HT-29 (cell line): ENCODE measurements at regions not wholly inside any gene's neighbourhood (a gene's known extent, or its start where the extent isn't known, plus 50 kb on each side); places are given as distances from the start of the nearest gene placed in this dataset.
"Not testable (repeated sequence)": the region's sequence is repeated elsewhere in the genome, so short reads cannot be mapped to it uniquely, and the experiment has no call there.

Experiments
- DNase-seq: peaks from one replicate; pipeline ENCODE4 v3.0.0-alpha.2; 2015; ENCODE audit warnings: low spot score

DNA sequence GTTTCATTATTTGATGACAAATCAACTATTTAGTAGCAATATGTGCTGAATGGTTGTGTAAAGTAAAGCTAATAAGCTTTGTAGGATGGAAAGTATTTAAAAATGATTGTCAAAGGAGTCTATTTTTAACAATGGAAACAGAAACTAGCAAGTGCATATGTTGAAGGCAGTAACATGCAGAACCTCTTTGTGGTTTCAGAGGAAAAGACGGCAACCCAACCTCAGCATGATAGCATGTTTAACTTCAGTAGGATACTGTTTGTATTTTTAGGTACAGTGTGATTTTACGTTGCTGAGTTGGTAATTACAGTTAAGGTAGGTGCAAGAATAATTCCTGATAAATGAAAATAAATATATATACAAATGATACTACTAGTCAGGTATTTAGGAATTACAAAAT is 545.4 kb downstream of the CDY1 start:
- not testable (repeated sequence) for DNase-seq

DNA sequence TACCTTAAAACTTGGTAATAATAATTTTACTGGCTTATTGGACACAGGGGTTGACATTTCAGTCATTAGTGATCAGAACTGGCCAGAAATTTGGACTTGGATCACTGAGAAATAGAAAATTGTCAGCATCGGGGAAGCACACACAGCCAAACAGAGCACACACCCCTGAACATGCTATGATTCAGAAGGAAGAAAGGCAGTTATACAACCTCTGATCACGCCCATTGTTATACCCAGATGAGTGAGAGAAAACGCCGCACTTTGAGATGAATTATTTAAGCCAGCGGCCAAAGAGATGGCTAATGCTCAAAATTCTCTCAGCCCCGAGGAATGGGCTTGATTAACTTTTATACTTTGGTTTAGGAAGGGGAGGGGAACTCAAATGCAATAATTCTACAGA is 557.4 kb downstream of the CDY1 start:
- DNase-seq: not testable (repeated sequence)

DNA sequence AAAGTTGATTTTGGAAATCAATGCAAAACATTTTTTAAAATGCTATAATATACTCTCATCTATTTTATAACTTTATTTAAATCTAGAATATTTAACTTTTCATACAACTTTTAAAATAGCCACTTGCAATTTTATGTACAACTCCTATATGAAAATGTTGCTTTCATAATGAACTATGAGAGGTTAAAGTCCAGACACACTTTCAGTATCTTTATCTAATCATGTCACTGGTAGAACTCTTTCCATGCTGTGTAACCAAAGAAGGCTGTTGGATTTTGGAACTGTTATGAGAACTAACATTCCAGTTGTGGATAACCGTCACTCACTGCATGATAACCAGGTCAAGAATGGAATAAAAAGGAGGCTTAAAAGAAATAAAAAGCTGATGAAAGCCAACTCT is 603.1 kb downstream of the CDY1 start:
- not testable (repeated sequence) for DNase-seq

DNA sequence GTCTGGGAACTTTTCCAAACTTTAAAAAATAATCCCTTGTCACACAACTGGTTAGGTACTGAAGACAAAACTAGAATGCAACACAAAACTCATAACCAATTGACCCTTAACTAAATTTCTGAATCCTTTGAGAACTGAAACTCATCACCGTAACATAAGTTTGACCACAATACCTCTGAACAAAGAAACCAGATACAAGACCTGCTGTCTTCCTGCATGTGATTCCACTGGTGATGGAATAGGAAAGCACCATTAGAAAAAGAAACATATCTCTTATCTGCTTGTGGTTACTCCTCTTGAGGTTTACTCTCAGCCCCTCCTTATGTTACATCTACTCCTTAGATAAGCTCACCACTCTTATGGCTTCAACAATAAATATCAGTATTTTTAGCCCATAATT is 603.6 kb downstream of the CDY1 start:
- DNase-seq: not testable (repeated sequence)

DNA sequence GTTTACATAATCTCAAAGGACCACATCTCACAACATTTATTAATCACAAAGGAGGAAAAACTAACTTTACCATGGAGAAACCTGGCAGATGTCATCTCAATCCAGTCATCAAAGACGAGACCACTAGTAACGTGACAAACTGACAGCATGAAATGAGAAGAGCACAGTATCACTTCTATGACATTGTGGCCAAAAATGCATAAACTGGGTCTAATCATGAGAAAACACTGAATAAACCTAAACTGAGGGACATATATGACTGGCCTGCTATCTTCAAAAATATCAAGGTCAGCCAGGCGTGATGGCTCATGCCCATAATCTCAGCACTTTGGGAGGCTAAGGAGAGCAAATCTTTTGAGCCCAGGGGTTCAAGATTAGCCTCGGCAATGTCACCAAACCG is 619.0 kb downstream of the CDY1 start:
- not testable (repeated sequence) for DNase-seq

DNA sequence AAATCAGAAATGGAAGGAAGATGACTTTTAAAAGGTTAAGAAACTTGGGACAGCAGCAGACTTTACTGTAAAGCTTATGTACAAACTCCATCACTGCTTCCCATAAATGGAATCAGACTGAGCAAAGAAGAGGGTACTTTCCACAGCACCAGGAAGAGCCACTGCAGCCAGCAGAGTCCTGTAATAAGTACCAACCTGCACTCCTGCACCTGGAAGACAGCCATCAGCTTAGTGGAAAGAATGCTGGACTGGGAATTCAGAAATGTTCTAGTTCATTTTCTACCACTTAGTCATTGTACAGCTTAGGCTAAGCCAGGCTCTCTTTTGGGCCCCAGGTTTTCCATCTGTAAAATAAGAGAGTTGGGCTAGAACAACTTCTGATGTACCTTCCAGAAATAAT is 632.3 kb downstream of the CDY1 start:
- not testable (repeated sequence) for DNase-seq

- DNase-seq: not testable (repeated sequence)
Measured at GRCh38 chrY:26265449-26265848, 643.5 kb downstream of the CDY1 start.

DNA sequence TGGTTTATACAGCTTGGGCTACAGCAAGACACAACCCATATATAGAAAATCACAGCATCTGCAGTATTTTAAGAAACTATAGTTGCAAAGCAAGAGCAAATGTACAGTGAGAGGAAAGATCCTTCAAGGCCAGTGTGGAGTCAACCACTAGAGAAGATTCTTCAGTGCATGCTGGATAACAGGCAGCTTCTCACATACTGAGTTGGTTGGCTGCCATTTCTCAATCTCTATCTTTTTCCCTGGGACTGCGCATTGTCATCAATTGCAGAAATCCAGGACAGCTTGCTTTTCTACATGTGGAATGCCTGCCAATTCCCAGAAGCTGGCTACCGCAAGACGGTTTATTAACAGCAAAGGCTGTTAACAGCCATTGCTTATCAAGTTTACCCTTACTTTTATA is 646.5 kb downstream of the CDY1 start:
- not testable (repeated sequence) for DNase-seq

- DNase-seq: not testable (repeated sequence)
Measured at GRCh38 chrY:26268934-26269333, 647.0 kb downstream of the CDY1 start.

GRCh38 chrY:26273089-26273488 is 651.2 kb downstream of the CDY1 start:
- DNase-seq: not testable (repeated sequence)

DNA sequence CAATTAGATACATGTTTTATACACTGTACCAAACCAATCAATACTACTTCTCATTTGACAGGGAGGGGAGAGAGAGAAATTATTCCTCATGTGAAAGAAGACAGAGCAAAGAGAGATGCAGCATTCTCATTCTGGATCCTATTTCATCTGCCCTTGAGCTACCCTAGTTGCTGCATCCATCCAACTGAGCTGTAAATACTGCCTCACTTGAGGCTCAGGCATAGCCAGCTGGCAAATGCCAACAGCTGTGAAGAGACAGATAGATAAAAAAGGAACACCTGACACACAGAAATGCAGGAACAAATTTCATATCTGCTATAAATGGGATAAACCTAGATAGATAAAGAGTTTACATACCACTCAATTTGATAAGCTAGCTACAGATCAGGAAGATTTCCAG is 684.1 kb downstream of the CDY1 start:
- not testable (repeated sequence) for DNase-seq

GRCh38 chrY:26306630-26307385 is 684.9 kb downstream of the CDY1 start:
- not testable (repeated sequence) for DNase-seq

GRCh38 chrY:26308308-26308707 is 686.4 kb downstream of the CDY1 start:
- DNase-seq: not testable (repeated sequence)

DNA sequence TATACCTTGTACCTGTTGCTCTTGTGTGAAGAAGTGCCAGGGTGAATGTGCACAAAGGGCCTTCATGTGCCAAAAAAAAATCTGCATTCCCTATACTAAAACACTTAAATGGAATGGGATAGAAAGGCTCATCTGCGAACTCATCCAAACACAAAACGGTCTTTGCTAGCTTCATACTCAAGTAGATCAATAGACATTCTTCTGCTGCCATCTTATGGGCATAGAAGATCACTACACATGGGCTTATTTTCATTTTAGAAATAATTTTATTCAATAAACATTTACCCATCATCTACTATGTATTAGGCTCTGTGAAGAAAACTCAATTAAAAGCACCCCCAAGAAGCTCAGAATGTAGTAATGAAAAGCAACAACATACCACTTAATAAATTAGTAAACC is 693.1 kb downstream of the CDY1 start:
- peak; percentile 0 for DNase-seq

GRCh38 chrY:26319488-26320202 is 697.7 kb downstream of the CDY1 start:
- not testable (repeated sequence) for DNase-seq

DNA sequence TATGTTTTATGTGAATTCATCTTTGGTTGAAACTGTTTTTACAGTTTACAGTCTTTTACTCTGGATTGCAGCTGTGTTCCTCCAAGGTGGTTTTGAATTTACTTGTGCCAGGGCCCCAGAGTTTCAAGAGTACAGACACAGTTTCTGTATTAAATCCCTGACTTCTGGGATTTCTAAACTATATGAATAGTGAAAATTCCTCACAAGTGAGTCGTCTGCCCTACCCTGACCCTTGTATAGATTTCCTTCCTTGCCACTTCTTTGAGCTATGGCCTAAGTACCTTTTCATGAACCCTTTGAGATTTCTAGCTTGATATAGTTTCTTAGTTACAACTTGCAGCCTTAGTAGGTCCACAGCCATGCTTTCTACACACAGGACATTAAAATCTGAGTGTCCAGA is 700.8 kb downstream of the CDY1 start:
- DNase-seq: not testable (repeated sequence)

GRCh38 chrY:26352931-26353330 is 731.0 kb downstream of the CDY1 start:
- not testable (repeated sequence) for DNase-seq

- DNase-seq: no peak
Measured at GRCh38 chrY:26354191-26354590, 732.3 kb downstream of the CDY1 start.

- not testable (repeated sequence) for DNase-seq
Measured at GRCh38 chrY:26359869-26360268, 738.0 kb downstream of the CDY1 start.

GRCh38 chrY:26360472-26360871 is 738.6 kb downstream of the CDY1 start:
- not testable (repeated sequence) for DNase-seq

DNA sequence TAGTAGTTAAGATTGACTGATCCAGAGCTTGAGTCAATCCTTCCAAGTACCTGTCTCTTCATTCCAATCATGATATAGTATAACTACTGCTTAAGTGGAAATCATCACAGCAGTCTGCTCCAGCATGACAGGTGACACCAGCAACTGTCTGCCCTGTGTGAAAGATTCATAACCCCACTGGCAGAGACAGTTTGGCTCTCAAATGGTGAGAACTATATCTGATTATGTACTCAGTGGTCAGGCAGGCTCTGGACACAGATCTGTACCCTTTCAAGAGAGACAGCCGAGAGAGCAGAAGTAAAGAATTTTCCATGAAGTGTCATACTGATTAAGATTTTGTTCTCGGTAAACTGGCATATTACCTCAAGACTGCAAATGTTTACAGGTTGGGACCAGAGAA is 741.5 kb downstream of the CDY1 start:
- not testable (repeated sequence) for DNase-seq

DNA sequence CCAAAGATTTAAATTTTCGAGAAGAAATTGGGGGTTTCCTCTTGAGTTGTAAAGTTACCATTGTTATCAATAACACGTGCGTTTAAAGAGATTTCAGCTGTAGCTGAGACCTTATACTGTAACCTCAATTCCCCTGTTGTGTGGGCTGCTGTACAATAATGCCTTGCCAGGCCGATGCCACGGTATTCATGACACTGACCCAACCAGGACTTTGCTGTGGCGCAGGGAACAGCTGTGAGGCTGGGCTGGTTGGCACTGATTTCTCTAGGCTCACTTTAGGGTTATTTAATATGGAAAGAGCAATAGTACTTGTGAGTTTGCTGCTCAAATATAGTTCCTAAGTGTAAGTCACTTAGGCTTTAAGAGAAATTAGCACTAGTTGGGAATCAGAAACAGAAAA is 744.2 kb downstream of the CDY1 start:
- not testable (repeated sequence) for DNase-seq

DNA sequence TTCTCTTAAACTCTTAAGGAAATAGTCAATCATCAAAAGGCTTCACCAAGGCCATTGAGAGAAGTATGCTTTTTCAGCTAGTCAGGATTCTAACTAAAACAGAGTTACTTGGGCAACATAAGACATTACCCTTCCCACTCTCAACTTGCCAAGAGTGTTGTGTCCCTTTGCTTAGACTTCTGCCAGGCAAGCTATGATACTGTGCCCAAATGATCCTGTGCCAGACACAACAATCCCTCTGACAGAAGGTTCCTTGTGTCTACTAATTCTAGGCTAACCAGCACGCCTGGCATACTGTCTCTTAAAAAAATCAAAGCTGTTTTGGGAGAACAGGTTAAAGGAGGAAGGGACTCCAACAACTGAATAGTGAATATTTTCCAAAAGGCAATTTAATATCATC is 750.6 kb downstream of the CDY1 start:
- not testable (repeated sequence) for DNase-seq
